ENCODE measurements at regions not wholly inside any gene's neighbourhood (a gene's known extent, or its start where the extent isn't known, plus 50 kb on each side); places are given as distances from the start of the nearest gene placed in this dataset.
A peak's percentile ranks its signal among the peaks of the same experiment; 100 is the strongest.

- H3K9me3 ChIP-seq = no peaks in the 10 kb centered on the region
- H3K27me3 ChIP-seq = no peaks in the 10 kb centered on the region
- TF ChIP-seq CTCF (IDR thresholded peaks at IDR 0.05) (no peak), POLR2A (IDR thresholded peaks at IDR 0.05) (no peak)
- H3K27ac ChIP-seq = peak overlapping the region; percentile 81 to 93 (median 84)
- H3K4me3 ChIP-seq (replicated peaks in 1 of 3) = no peak overlapping the region
- intact Hi-C loops (cut with DNase I) = no loop called here
- WGBS, 2 donors = 46% methylated on average over 9 of the region's 9 CpGs
- DNase-seq = peak; percentile 62 to 65
- no peaks in the 10 kb centered on the region for H3K36me3 ChIP-seq
- peaks cover 46 to 50% of the 10 kb centered on the region in 2 donors for H3K4me1 ChIP-seq
Observed at GRCh38 chr4:38279650-38280322, 319.6 kb downstream of the PTTG2 start.

GRCh38 chr4:38280323-38280706 lies 320.1 kb downstream of the PTTG2 start:
- no peak overlapping the region for H3K4me3 ChIP-seq (replicated peaks in 1 of 3)
- H3K36me3 ChIP-seq = no peaks in the 10 kb centered on the region
- 90 to 91% methylated on average over 4 of the region's 4 CpGs for WGBS, 2 donors
- H3K27me3 ChIP-seq = no peaks in the 10 kb centered on the region
- TF ChIP-seq CTCF (IDR thresholded peaks at IDR 0.05) (no peak), POLR2A (IDR thresholded peaks at IDR 0.05) (no peak)
- no peak for DNase-seq
- peak overlapping the region; percentile 81 to 93 (median 84) for H3K27ac ChIP-seq
- no peaks in the 10 kb centered on the region for H3K9me3 ChIP-seq
- intact Hi-C loops (cut with DNase I) = no loop called here
- H3K4me1 ChIP-seq = peaks cover 45 to 46% of the 10 kb centered on the region in 2 donors

GRCh38 chr4:38281371-38282071 lies 321.3 kb downstream of the PTTG2 start:
- TF ChIP-seq CTCF (IDR thresholded peaks at IDR 0.05) (no peak), POLR2A (IDR thresholded peaks at IDR 0.05) (no peak)
- Histone ChIP-seq H3K27me3 (no peaks in the 10 kb centered on the region), H3K27ac (peak overlapping the region; percentile 78 to 81 (median 78)), H3K4me1 (peaks cover 34 to 36% of the 10 kb centered on the region in 2 donors), H3K4me3 (replicated peaks in 1 of 3) (no peak overlapping the region), H3K9me3 (no peaks in the 10 kb centered on the region), H3K36me3 (no peaks in the 10 kb centered on the region)
- intact Hi-C loops (cut with DNase I) = no loop called here
- no peak for DNase-seq
- 47 to 50% methylated on average over 2 of the region's 2 CpGs for WGBS, 2 donors

GRCh38 chr4:38283724-38284123 lies 323.5 kb downstream of the PTTG2 start:
- TF ChIP-seq POLR2A (IDR thresholded peaks at IDR 0.05) = no peak
- no peak for TF ChIP-seq CTCF (IDR thresholded peaks at IDR 0.05)
- no peaks in the 10 kb centered on the region for H3K27me3 ChIP-seq
- no peaks in the 10 kb centered on the region for H3K9me3 ChIP-seq
- peaks cover 34% of the 10 kb centered on the region in 2 donors for H3K4me1 ChIP-seq
- H3K4me3 ChIP-seq (replicated peaks in 1 of 3) = no peak overlapping the region
- intact Hi-C loops (cut with DNase I) = no loop called here
- H3K27ac ChIP-seq = no peak overlapping the region
- DNase-seq = no peak
- H3K36me3 ChIP-seq = no peaks in the 10 kb centered on the region
- whole genome bisulfite sequencing, 2 donors = 63 to 75% methylated on average over 3 of the region's 3 CpGs
